Natural killer cell (primary cell): ENCODE measurements at regions not wholly inside any gene's neighbourhood (a gene's known extent, or its start where the extent isn't known, plus 50 kb on each side); places are given as distances from the start of the nearest gene placed in this dataset.

ENCODE experiments used
- ATAC-seq, 3 donors: fragments of 150-1000 bp in 2 of 3; fragments of 200-7000 bp in 1 of 3; cut with Tn5 transposase; 1 replicate in 1 of 3; 2 replicates in 2 of 3; pipeline ENCODE4 v1.10.0; 2021; ENCODE audit warnings: mild to moderate bottlenecking in 2 of 3, moderate library complexity in 2 of 3
- DNase-seq, 2 donors: peaks; one replicate each; pipeline versions ENCODE4 v3.0.0 to v3.0.0-alpha.2; 2013 to 2021; ENCODE audit warnings: mixed read lengths in 1 of 2
- H3K27ac ChIP-seq: one replicate; pipeline ENCODE4 v1.5.1; 2013; ENCODE audit warnings: mild to moderate bottlenecking, low read length
- H3K27me3 ChIP-seq: one replicate; pipeline ENCODE4 v1.6.1; 2013; ENCODE audit warnings: low read length; ENCODE audit not compliant: control insufficient read depth, insufficient read depth
- H3K36me3 ChIP-seq: one replicate; pipeline ENCODE4 v1.6.1; 2013; ENCODE audit warnings: low read length; ENCODE audit not compliant: control insufficient read depth, insufficient read depth
- H3K4me1 ChIP-seq: one replicate; pipeline ENCODE4 v1.6.1; 2013; ENCODE audit warnings: low read length; ENCODE audit not compliant: control insufficient read depth, insufficient read depth
- H3K4me3 ChIP-seq: one replicate; pipeline ENCODE4 v1.5.1; 2013; ENCODE audit warnings: low read length
- H3K9me3 ChIP-seq: one replicate; pipeline ENCODE4 v1.6.1; 2013; ENCODE audit warnings: low read length; ENCODE audit not compliant: control insufficient read depth, insufficient read depth
- H3K27ac Mint-ChIP-seq, 2 donors: one replicate each; pipeline ENCODE4 v1.8.0; 2022; ENCODE audit warnings: mild to moderate bottlenecking in 2 of 2, mixed read lengths in 2 of 2, moderate library complexity in 1 of 2
- H3K27me3 Mint-ChIP-seq, 2 donors: one replicate each; pipeline ENCODE4 v1.8.0; 2022; ENCODE audit warnings: low read depth in 2 of 2, mixed read lengths in 2 of 2
- H3K36me3 Mint-ChIP-seq: one replicate; pipeline ENCODE4 v1.8.0; 2022; ENCODE audit warnings: mixed read lengths
- H3K4me1 Mint-ChIP-seq, 2 donors: one replicate each; pipeline ENCODE4 v1.8.0; 2022; ENCODE audit warnings: mixed read lengths in 2 of 2
- H3K4me3 Mint-ChIP-seq: one replicate; pipeline ENCODE4 v1.8.0; 2022; ENCODE audit warnings: mild to moderate bottlenecking, moderate library complexity, mixed read lengths
- H3K9me3 Mint-ChIP-seq, 2 donors: one replicate each; pipeline ENCODE4 v1.8.0; 2022; ENCODE audit warnings: mixed read lengths in 2 of 2
- CTCF ChIP-seq: fragments of 200-600 bp; IDR thresholded peaks from one replicate; pipeline ENCODE4 v1.8.0; 2022; ENCODE audit warnings: antibody characterized with exemption
- WGBS: methylation state at CpG from one replicate; pipeline ENCODE4 v1.1.7; 2013; ENCODE audit warnings: missing lambda C conversion rate; ENCODE audit not compliant: insufficient coverage; 5-methylcytosine and 5-hydroxymethylcytosine counted together
- intact Hi-C: fragments of 100-400 bp; cut with micrococcal nuclease; formaldehyde crosslinking; loops from one replicate; pipeline ENCODE4 v1.14.2; 2022

- H3K27me3 Mint-ChIP-seq = no peaks in the 10 kb centered on the region
- no peaks in the 10 kb centered on the region for H3K36me3 Mint-ChIP-seq
- H3K4me1 Mint-ChIP-seq = no peaks in the 10 kb centered on the region
- WGBS = 99% methylated on average over 3 of the region's 3 CpGs
- Histone ChIP-seq H3K4me1 (no peaks in the 10 kb centered on the region), H3K36me3 (no peaks in the 10 kb centered on the region), H3K27me3 (no peaks in the 10 kb centered on the region), H3K9me3 (peaks cover 4% of the 10 kb centered on the region), H3K4me3 (no peak overlapping the region), H3K27ac (no peak overlapping the region)
- TF ChIP-seq CTCF = no peak
- no peak overlapping the region for H3K27ac Mint-ChIP-seq
- no peak overlapping the region for H3K4me3 Mint-ChIP-seq
- intact Hi-C loops = no loop called here
- H3K9me3 Mint-ChIP-seq = peaks cover 6 to 11% of the 10 kb centered on the region in 2 donors
- DNase-seq (no peak), ATAC-seq (no peak)
Measured at GRCh38 chr4:12975511-12975910, 508.6 kb downstream of the RAB28 start.

- no peak for TF ChIP-seq CTCF
- Mint-ChIP-seq H3K27me3 (no peaks in the 10 kb centered on the region), H3K9me3 (peaks cover 5 to 9% of the 10 kb centered on the region in 2 donors), H3K4me1 (no peaks in the 10 kb centered on the region), H3K4me3 (no peak overlapping the region), H3K27ac (no peak overlapping the region), H3K36me3 (no peaks in the 10 kb centered on the region)
- ATAC-seq (no peak), DNase-seq (no peak)
- 67% methylated on average over 2 of the region's 2 CpGs for WGBS
- Histone ChIP-seq H3K27me3 (no peaks in the 10 kb centered on the region), H3K4me3 (no peak overlapping the region), H3K27ac (no peak overlapping the region), H3K4me1 (no peaks in the 10 kb centered on the region), H3K36me3 (no peaks in the 10 kb centered on the region), H3K9me3 (peaks cover 4% of the 10 kb centered on the region)
- intact Hi-C loops = no loop called here
Measured at GRCh38 chr4:12973522-12973921, 510.6 kb downstream of the RAB28 start.

- no peak for ATAC-seq
- intact Hi-C loops = no loop called here
- no peak overlapping the region for H3K4me3 ChIP-seq
- H3K36me3 Mint-ChIP-seq = no peaks in the 10 kb centered on the region
- 61% methylated on average over 3 of the region's 4 CpGs for WGBS
- H3K27ac ChIP-seq = no peak overlapping the region
- no peaks in the 10 kb centered on the region for H3K36me3 ChIP-seq
- no peak for TF ChIP-seq CTCF
- no peaks in the 10 kb centered on the region for H3K4me1 Mint-ChIP-seq
- no peaks in the 10 kb centered on the region for H3K27me3 Mint-ChIP-seq
- H3K4me1 ChIP-seq = no peaks in the 10 kb centered on the region
- no peak overlapping the region for H3K4me3 Mint-ChIP-seq
- peaks cover under 1% of the 10 kb centered on the region for H3K9me3 ChIP-seq
- no peak overlapping the region for H3K27ac Mint-ChIP-seq
- no peak for DNase-seq
- H3K27me3 ChIP-seq = no peaks in the 10 kb centered on the region
- peaks cover 6 to 11% of the 10 kb centered on the region in 2 donors for H3K9me3 Mint-ChIP-seq
Measured at GRCh38 chr4:12968345-12968744, 515.8 kb downstream of the RAB28 start.

GRCh38 chr4:12966726-12967125 is 517.4 kb downstream of the RAB28 start:
- intact Hi-C loops = no loop called here
- no peaks in the 10 kb centered on the region for H3K4me1 ChIP-seq
- no peak for ATAC-seq
- Mint-ChIP-seq H3K4me3 (no peak overlapping the region), H3K9me3 (peaks cover 8 to 13% of the 10 kb centered on the region in 2 donors), H3K36me3 (no peaks in the 10 kb centered on the region), H3K4me1 (no peaks in the 10 kb centered on the region), H3K27me3 (no peaks in the 10 kb centered on the region), H3K27ac (no peak overlapping the region)
- no peak for DNase-seq
- H3K9me3 ChIP-seq = no peaks in the 10 kb centered on the region
- H3K27ac ChIP-seq = no peak overlapping the region
- 88% methylated on average over 5 of the region's 5 CpGs for WGBS
- H3K27me3 ChIP-seq = no peaks in the 10 kb centered on the region
- no peaks in the 10 kb centered on the region for H3K36me3 ChIP-seq
- H3K4me3 ChIP-seq = no peak overlapping the region
- no peak for TF ChIP-seq CTCF
